K562 (cell line): ENCODE measurements at regions not wholly inside any gene's neighbourhood (a gene's known extent, or its start where the extent isn't known, plus 50 kb on each side); places are given as distances from the start of the nearest gene placed in this dataset.

ENCODE experiments used
- ATAC-seq: fragments of 200-7000 bp; cut with Tn5 transposase; 3 replicates; pipeline ENCODE4 v1.9.1; 2020; ENCODE audit warnings: moderate library complexity
- BruUV-seq: library from RNA; stranded (reverse); fragments of 400-500 nt; replicated peaks from 2 replicates; lab custom pipeline; 2021; lab: Mats Ljungman, UMichigan
- CTCF ChIA-PET: fragments of 300-600 bp; formaldehyde crosslinking; extraction: SDS; loops from one replicate; lab custom pipeline; 2021; ENCODE audit warnings: low intra/inter-chr PET ratio; lab: Yijun Ruan, JAX
- POLR2A ChIA-PET: fragments of 300-600, 350-650 bp; sonication (Branson Sonifier 250); formaldehyde crosslinking; extraction: SDS; loops from one replicate; lab custom pipeline; 2021; ENCODE audit warnings: antibody characterized with exemption, inconsistent platforms; lab: Yijun Ruan, JAX
- DNase-seq, 4 experiments: peaks; one replicate each; pipeline versions ENCODE4 v3.0.0 to v3.0.0-alpha.2; 2011 to 2018; ENCODE audit warnings: low spot score in 3 of 4, mixed read lengths in 3 of 4; ENCODE audit errors: extremely low read depth in 1 of 4
- FAIRE-seq: peaks from 2 replicates; lab custom pipeline; 2011; peaks lifted over from hg19 to GRCh38; lab: Jason Lieb, UNC
- H2AFZ ChIP-seq: 2 replicates; pipeline ENCODE4 v1.6.0; 2011; ENCODE audit warnings: low read depth, low read length, control low read depth, inconsistent platforms
- H3K27ac ChIP-seq: fragments of 200-600 bp; 3 replicates; pipeline ENCODE4 v1.8.0; 2011; ENCODE audit warnings: low read depth, mild to moderate bottlenecking, control low read depth, inconsistent platforms, low read length, moderate library complexity, mixed read lengths; ENCODE audit errors: extremely low read depth
- H3K27me3 ChIP-seq, 2 experiments: fragments of 300-600 bp in 1 of 2; 2 replicates in 1 of 2; 3 replicates in 1 of 2; pipeline versions ENCODE4 v1.6.0 to v1.8.0; 2011; ENCODE audit warnings: inconsistent platforms in 2 of 2, low read length in 2 of 2, mild to moderate bottlenecking in 1 of 2, mixed read lengths in 1 of 2, moderate library complexity in 1 of 2; ENCODE audit not compliant: control insufficient read depth in 2 of 2, insufficient read depth in 2 of 2
- H3K36me3 ChIP-seq: fragments of 300-600 bp; 3 replicates; pipeline ENCODE4 v1.8.0; 2011; ENCODE audit warnings: mild to moderate bottlenecking, low read length, inconsistent platforms; ENCODE audit not compliant: control insufficient read depth, insufficient read depth
- H3K4me1 ChIP-seq, 2 experiments: fragments of 200-600 bp in 1 of 2; replicated peaks in 1 of 2; 2 replicates in 1 of 2; 3 replicates in 1 of 2; pipeline versions ENCODE4 v1.5.1 to v1.8.0; 2011; ENCODE audit warnings: inconsistent platforms in 2 of 2, low read length in 2 of 2, mild to moderate bottlenecking in 1 of 2, mixed read lengths in 1 of 2, moderate library complexity in 1 of 2; ENCODE audit not compliant: control insufficient read depth in 2 of 2, insufficient read depth in 2 of 2
- H3K4me2 ChIP-seq: 2 replicates; pipeline ENCODE4 v1.6.1; 2011; ENCODE audit warnings: low read length, control low read depth, inconsistent platforms, mixed read lengths; ENCODE audit not compliant: insufficient read depth
- H3K4me3 ChIP-seq: fragments of 200-600 bp; sonication (generic), shearing (Covaris generic); 2 replicates; pipeline ENCODE4 v1.5.1; 2016; ENCODE audit warnings: control low read depth, inconsistent platforms
- H3K79me2 ChIP-seq: fragments of 200-600 bp; 3 replicates; pipeline ENCODE4 v1.8.0; 2011; ENCODE audit warnings: low read length, inconsistent platforms; ENCODE audit not compliant: control insufficient read depth, insufficient read depth
- H3K9ac ChIP-seq, 2 experiments: 2 replicates each; pipeline versions ENCODE4 v1.6.0 to v1.6.1; 2011; ENCODE audit warnings: low read depth in 2 of 2, low read length in 2 of 2, control low read depth in 1 of 2, inconsistent platforms in 1 of 2, mild to moderate bottlenecking in 1 of 2, mixed read lengths in 1 of 2; ENCODE audit not compliant: insufficient read depth in 1 of 2
- H3K9me1 ChIP-seq: one replicate; pipeline ENCODE4 v1.6.0; 2011; ENCODE audit warnings: inconsistent platforms, mild to moderate bottlenecking, low read length, moderate library complexity; ENCODE audit not compliant: control insufficient read depth, insufficient read depth
- H3K9me3 ChIP-seq: replicated peaks from 2 replicates; pipeline ENCODE4 v1.5.1; 2011; ENCODE audit warnings: low read depth, low read length, inconsistent platforms; ENCODE audit not compliant: control insufficient read depth, insufficient read depth
- H4K20me1 ChIP-seq: replicated peaks from 2 replicates; pipeline ENCODE4 v1.6.1; 2011; ENCODE audit warnings: low read length, inconsistent platforms, mixed read lengths; ENCODE audit not compliant: control insufficient read depth, insufficient read depth
- ELF1 ChIP-seq: fragments of 200-800 bp; sonication (Bioruptor generic); IDR thresholded peaks from 2 replicates; pipeline ENCODE4 v1.6.1; 2016; ENCODE audit warnings: missing genetic modification characterization, missing compliant biosample characterization
- MCM7 ChIP-seq, 2 experiments: fragments of 450-650 bp; IDR thresholded peaks; 2 replicates each; pipeline ENCODE4 v1.6.1; 2016 to 2018
- NFRKB ChIP-seq: fragments of 450-650 bp; IDR thresholded peaks from 2 replicates; pipeline ENCODE4 v1.6.1; 2016; ENCODE audit warnings: low read depth
- NR1H2 ChIP-seq: sonication (generic); formaldehyde crosslinking; IDR thresholded peaks from 2 replicates; pipeline ENCODE4 v1.4.0; 2020; ENCODE audit warnings: mild to moderate bottlenecking, missing genetic modification reagents
- RB1 ChIP-seq: fragments of 450-650 bp; IDR thresholded peaks from 2 replicates; pipeline ENCODE4 v1.6.1; 2017; ENCODE audit warnings: low read depth, mild to moderate bottlenecking
- RBM22 ChIP-seq: fragments of 200-400 bp; formaldehyde crosslinking; IDR thresholded peaks from 2 replicates; pipeline ENCODE4 v1.6.1; 2018; ENCODE audit warnings: low read length, low read depth; ENCODE audit not compliant: poor library complexity, severe bottlenecking
- RERE ChIP-seq: sonication (generic); formaldehyde crosslinking; IDR thresholded peaks from 2 replicates; pipeline ENCODE4 v1.8.0; 2023; ENCODE audit warnings: missing genetic modification reagents, mild to moderate bottlenecking, borderline replicate concordance
- SFPQ ChIP-seq: fragments of 200-400 bp; formaldehyde crosslinking; IDR thresholded peaks from 2 replicates; pipeline ENCODE4 v1.6.1; 2017; ENCODE audit warnings: mild to moderate bottlenecking, low read depth, low read length, moderate library complexity
- SIN3B ChIP-seq: fragments of 450-650 bp; IDR thresholded peaks from 2 replicates; pipeline ENCODE4 v1.6.1; 2017; ENCODE audit warnings: low read depth, mild to moderate bottlenecking, moderate library complexity
- TRIM25 ChIP-seq: fragments of 450-650 bp; IDR thresholded peaks from 2 replicates; pipeline ENCODE4 v1.7.0; 2016; ENCODE audit warnings: borderline replicate concordance
- ZNF408 ChIP-seq: fragments of 250-450 bp; sonication (Bioruptor Pico); IDR thresholded peaks from 2 replicates; pipeline ENCODE4 v1.4.0; 2020; ENCODE audit warnings: low read depth, mild to moderate bottlenecking, moderate library complexity
- ZNF445 ChIP-seq: fragments of 250-450 bp; sonication (Bioruptor Pico); IDR thresholded peaks from 2 replicates; pipeline ENCODE4 v1.4.0; 2020; ENCODE audit warnings: low read depth, mild to moderate bottlenecking, moderate library complexity
- ZNF57 ChIP-seq: fragments of 450-650 bp; formaldehyde crosslinking; IDR thresholded peaks from 2 replicates; pipeline ENCODE4 v1.4.0; 2020; ENCODE audit warnings: mild to moderate bottlenecking, moderate library complexity
- ZNF583 ChIP-seq: fragments of 250-450 bp; sonication (Bioruptor Pico); IDR thresholded peaks from 2 replicates; pipeline ENCODE4 v1.4.0; 2020
- WGBS: fragments of 100-300 bp; shearing (Covaris generic); methylation state at CpG from one replicate; pipeline ENCODE4 v1.1.6; 2016; ENCODE audit warnings: low coverage, mixed read lengths; ENCODE audit not compliant: insufficient coverage; ENCODE audit errors: missing lambda C conversion rate; 5-methylcytosine and 5-hydroxymethylcytosine counted together
- in situ Hi-C: fragments of 300-500 bp; cut with MboI; formaldehyde crosslinking; loops from 4 replicates; pipeline ENCODE4 v1.15.0; 2018; ENCODE audit warnings: inconsistent platforms, mixed read lengths
- intact Hi-C: fragments of 100-400 bp; cut with micrococcal nuclease; formaldehyde crosslinking; loops from 2 replicates; pipeline ENCODE4 v1.14.2; 2022

- ChIA-PET POLR2A (no interaction called here), CTCF (no interaction called here)
- intact Hi-C loops: no loop called here
- H3K27me3 ChIP-seq: no peaks in the 10 kb centered on the region
- ATAC-seq (no peak), DNase-seq (no peak), FAIRE-seq (no peak)
- no peaks in the 10 kb centered on the region for H4K20me1 ChIP-seq
- no peak overlapping the region for H2AFZ ChIP-seq
- no peaks in the 10 kb centered on the region for H3K79me2 ChIP-seq
- no peaks in the 10 kb centered on the region for H3K9me1 ChIP-seq
- H3K4me1 ChIP-seq: no peaks in the 10 kb centered on the region
- 7% methylated on average over 4 of the region's 4 CpGs for WGBS
- no peak overlapping the region for H3K4me3 ChIP-seq
- no TSS peak for BruUV-seq
- no peak overlapping the region for H3K27ac ChIP-seq
- no peak overlapping the region for H3K9ac ChIP-seq
- no peak for TF ChIP-seq SIN3B
- no peak for TF ChIP-seq RBM22
- TF ChIP-seq RB1: no peak
- TF ChIP-seq ELF1 (tag): no peak
- TF ChIP-seq ZNF408 (CRISPR knock-in tag): no peak
- TF ChIP-seq RERE: no peak
- no peak for TF ChIP-seq SFPQ
- TF ChIP-seq ZNF583 (CRISPR knock-in tag): no peak
- TF ChIP-seq TRIM25: no peak
- TF ChIP-seq ZNF57 (CRISPR knock-in tag): no peak
- TF ChIP-seq NR1H2 (CRISPR knock-in tag): no peak
- TF ChIP-seq ZNF445: no peak
- TF ChIP-seq MCM7 (IDR thresholded peaks at IDR 0.05): no peak
- TF ChIP-seq NFRKB: no peak
- H3K4me2 ChIP-seq: no peak overlapping the region
- no peaks in the 10 kb centered on the region for H3K9me3 ChIP-seq
- H3K36me3 ChIP-seq: no peaks in the 10 kb centered on the region
- in situ Hi-C loops: no loop called here
Measured at GRCh38 chr2:217313386-217313785, 453.5 kb upstream of the TNP1 start.
